Natural killer cell (primary cell): ENCODE measurements at regions not wholly inside any gene's neighbourhood (a gene's known extent, or its start where the extent isn't known, plus 50 kb on each side); places are given as distances from the start of the nearest gene placed in this dataset.

Experiments
- ATAC-seq, 3 donors: fragments of 150-1000 bp in 2 of 3; fragments of 200-7000 bp in 1 of 3; cut with Tn5 transposase; 1 replicate in 1 of 3; 2 replicates in 2 of 3; pipeline ENCODE4 v1.10.0; 2021; ENCODE audit warnings: mild to moderate bottlenecking in 2 of 3, moderate library complexity in 2 of 3
- DNase-seq, 2 donors: peaks; one replicate each; pipeline versions ENCODE4 v3.0.0 to v3.0.0-alpha.2; 2013 to 2021; ENCODE audit warnings: mixed read lengths in 1 of 2
- H3K27ac ChIP-seq: one replicate; pipeline ENCODE4 v1.5.1; 2013; ENCODE audit warnings: mild to moderate bottlenecking, low read length
- H3K27me3 ChIP-seq: one replicate; pipeline ENCODE4 v1.6.1; 2013; ENCODE audit warnings: low read length; ENCODE audit not compliant: control insufficient read depth, insufficient read depth
- H3K36me3 ChIP-seq: one replicate; pipeline ENCODE4 v1.6.1; 2013; ENCODE audit warnings: low read length; ENCODE audit not compliant: control insufficient read depth, insufficient read depth
- H3K4me1 ChIP-seq: one replicate; pipeline ENCODE4 v1.6.1; 2013; ENCODE audit warnings: low read length; ENCODE audit not compliant: control insufficient read depth, insufficient read depth
- H3K4me3 ChIP-seq: one replicate; pipeline ENCODE4 v1.5.1; 2013; ENCODE audit warnings: low read length
- H3K9me3 ChIP-seq: one replicate; pipeline ENCODE4 v1.6.1; 2013; ENCODE audit warnings: low read length; ENCODE audit not compliant: control insufficient read depth, insufficient read depth
- H3K27ac Mint-ChIP-seq, 2 donors: one replicate each; pipeline ENCODE4 v1.8.0; 2022; ENCODE audit warnings: mild to moderate bottlenecking in 2 of 2, mixed read lengths in 2 of 2, moderate library complexity in 1 of 2
- H3K27me3 Mint-ChIP-seq, 2 donors: one replicate each; pipeline ENCODE4 v1.8.0; 2022; ENCODE audit warnings: low read depth in 2 of 2, mixed read lengths in 2 of 2
- H3K36me3 Mint-ChIP-seq: one replicate; pipeline ENCODE4 v1.8.0; 2022; ENCODE audit warnings: mixed read lengths
- H3K4me1 Mint-ChIP-seq, 2 donors: one replicate each; pipeline ENCODE4 v1.8.0; 2022; ENCODE audit warnings: mixed read lengths in 2 of 2
- H3K4me3 Mint-ChIP-seq: one replicate; pipeline ENCODE4 v1.8.0; 2022; ENCODE audit warnings: mild to moderate bottlenecking, moderate library complexity, mixed read lengths
- H3K9me3 Mint-ChIP-seq, 2 donors: one replicate each; pipeline ENCODE4 v1.8.0; 2022; ENCODE audit warnings: mixed read lengths in 2 of 2
- CTCF ChIP-seq: fragments of 200-600 bp; IDR thresholded peaks from one replicate; pipeline ENCODE4 v1.8.0; 2022; ENCODE audit warnings: antibody characterized with exemption
- WGBS: methylation state at CpG from one replicate; pipeline ENCODE4 v1.1.7; 2013; ENCODE audit warnings: missing lambda C conversion rate; ENCODE audit not compliant: insufficient coverage; 5-methylcytosine and 5-hydroxymethylcytosine counted together
- intact Hi-C: fragments of 100-400 bp; cut with micrococcal nuclease; formaldehyde crosslinking; loops from one replicate; pipeline ENCODE4 v1.14.2; 2022

DNA sequence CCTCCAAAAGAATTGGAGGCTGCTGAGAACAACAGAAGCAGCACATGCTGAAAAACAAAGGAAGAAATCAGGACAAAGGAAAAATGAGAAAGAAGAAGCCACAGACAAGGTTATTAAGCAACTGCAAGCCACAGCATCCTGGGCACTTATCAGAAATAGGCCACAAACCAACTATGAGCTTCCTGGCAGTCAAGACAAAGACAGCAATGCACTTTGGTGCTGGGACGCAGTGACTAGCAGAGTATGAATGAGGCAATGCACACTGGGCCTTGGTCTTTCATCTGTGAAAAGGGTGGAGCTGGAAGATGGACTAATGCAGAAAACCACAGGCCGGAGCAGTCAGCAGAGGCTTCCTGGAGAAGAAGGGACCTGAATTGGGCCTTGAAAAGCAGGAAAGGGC, 56.0 kb upstream of the LINGO1 start:
- H3K4me3 Mint-ChIP-seq, result no peak overlapping the region
- peaks cover 24 to 31% of the 10 kb centered on the region in 2 donors for H3K27me3 Mint-ChIP-seq
- Histone ChIP-seq H3K36me3 (no peaks in the 10 kb centered on the region), H3K4me1 (no peaks in the 10 kb centered on the region), H3K27ac (no peak overlapping the region), H3K9me3 (no peaks in the 10 kb centered on the region), H3K4me3 (no peak overlapping the region), H3K27me3 (no peaks in the 10 kb centered on the region)
- no peak overlapping the region for H3K27ac Mint-ChIP-seq
- H3K9me3 Mint-ChIP-seq, result no peaks in the 10 kb centered on the region
- no peaks in the 10 kb centered on the region for H3K36me3 Mint-ChIP-seq
- 69% methylated on average over 2 of the region's 2 CpGs for WGBS
- no peaks in the 10 kb centered on the region for H3K4me1 Mint-ChIP-seq
- no peak for ATAC-seq
- no peak for TF ChIP-seq CTCF
- intact Hi-C loops, result no loop called here
- no peak for DNase-seq

- Mint-ChIP-seq H3K4me3 (no peak overlapping the region), H3K4me1 (no peaks in the 10 kb centered on the region), H3K9me3 (no peaks in the 10 kb centered on the region), H3K27ac (no peak overlapping the region), H3K27me3 (peaks cover 25 to 28% of the 10 kb centered on the region in 2 donors), H3K36me3 (no peaks in the 10 kb centered on the region)
- intact Hi-C loops, result no loop called here
- no peak for TF ChIP-seq CTCF
- no peaks in the 10 kb centered on the region for H3K9me3 ChIP-seq
- whole genome bisulfite sequencing, result 74% methylated on average over 6 of the region's 8 CpGs
- DNase-seq, result no peak
- H3K4me3 ChIP-seq, result no peak overlapping the region
- no peaks in the 10 kb centered on the region for H3K4me1 ChIP-seq
- H3K36me3 ChIP-seq, result no peaks in the 10 kb centered on the region
- H3K27ac ChIP-seq, result no peak overlapping the region
- no peaks in the 10 kb centered on the region for H3K27me3 ChIP-seq
- no peak for ATAC-seq
These were observed 55.6 kb upstream of the LINGO1 start for GRCh38 chr15:77688266-77688665.

DNA sequence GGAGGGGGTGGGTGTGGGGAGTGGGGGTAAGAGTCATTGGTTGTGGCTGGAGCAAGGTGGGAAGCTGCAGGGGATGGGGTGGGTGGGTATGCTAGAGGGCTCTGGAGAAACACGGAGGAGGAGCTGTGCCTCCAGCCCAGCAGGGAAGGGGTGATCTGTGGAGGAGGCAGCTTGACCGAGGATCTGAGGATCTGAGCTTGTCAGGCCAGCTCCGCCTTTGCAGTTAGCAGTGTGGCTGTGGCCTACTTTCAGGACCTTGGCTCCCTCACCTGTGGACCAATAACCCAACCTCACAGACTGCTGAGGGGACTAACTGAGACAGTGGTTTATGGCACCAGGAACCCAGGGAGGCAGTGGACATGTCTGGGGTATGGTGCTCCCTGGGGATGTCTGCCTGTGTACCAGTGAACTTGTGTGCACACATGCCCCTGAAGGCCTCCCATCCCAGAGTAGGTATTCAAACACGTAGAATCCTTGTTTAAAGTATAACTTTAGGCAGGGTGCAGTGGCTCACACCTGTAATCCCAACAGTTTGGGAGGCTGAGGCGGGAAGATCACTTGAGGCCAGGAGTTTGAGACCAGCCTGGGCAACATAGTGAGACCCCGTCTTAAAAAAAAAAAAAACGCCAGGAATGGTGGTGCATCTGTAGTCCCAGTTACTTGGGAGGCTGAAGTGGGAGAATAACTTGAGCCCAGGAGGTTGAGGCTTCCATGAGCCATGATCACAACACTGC, 52.5 kb upstream of the LINGO1 start:
- no peak overlapping the region for H3K4me3 Mint-ChIP-seq
- Histone ChIP-seq H3K27ac (no peak overlapping the region), H3K9me3 (no peaks in the 10 kb centered on the region), H3K36me3 (no peaks in the 10 kb centered on the region), H3K27me3 (no peaks in the 10 kb centered on the region), H3K4me1 (no peaks in the 10 kb centered on the region), H3K4me3 (no peak overlapping the region)
- H3K9me3 Mint-ChIP-seq, result no peaks in the 10 kb centered on the region
- ATAC-seq, result no peak
- no peaks in the 10 kb centered on the region for H3K36me3 Mint-ChIP-seq
- DNase-seq, result no peak
- H3K27ac Mint-ChIP-seq, result no peak overlapping the region
- intact Hi-C loops, result no loop called here
- no peak for TF ChIP-seq CTCF
- peaks cover 23 to 29% of the 10 kb centered on the region in 2 donors for H3K27me3 Mint-ChIP-seq
- H3K4me1 Mint-ChIP-seq, result no peaks in the 10 kb centered on the region
- WGBS, result 78% methylated on average over 7 of the region's 7 CpGs
